ENCODE measurements at regions not wholly inside any gene's neighbourhood (a gene's known extent, or its start where the extent isn't known, plus 50 kb on each side); places are given as distances from the start of the nearest gene placed in this dataset.
"Not testable (repeated sequence)": the region's sequence is repeated elsewhere in the genome, so short reads cannot be mapped to it uniquely, and the experiment has no call there.

GRCh38 chr10:31215052-31215451, 104.0 kb upstream of the ZEB1 start:
- intact Hi-C loops (cut with micrococcal nuclease) = no loop called here
- Mint-ChIP-seq H3K27me3 (ENCODE audit: low read depth) (peaks cover 2% of the 10 kb centered on the region), H3K36me3 (ENCODE audit: low read depth) (no peaks in the 10 kb centered on the region), H3K4me1 (ENCODE audit: low read depth) (no peaks in the 10 kb centered on the region), H3K9me3 (no peaks in the 10 kb centered on the region), H3K27ac (no peak overlapping the region), H3K4me3 (ENCODE audit: low read depth) (no peak overlapping the region)
- DNase-seq (ENCODE audit: low spot score) = no peak

DNA sequence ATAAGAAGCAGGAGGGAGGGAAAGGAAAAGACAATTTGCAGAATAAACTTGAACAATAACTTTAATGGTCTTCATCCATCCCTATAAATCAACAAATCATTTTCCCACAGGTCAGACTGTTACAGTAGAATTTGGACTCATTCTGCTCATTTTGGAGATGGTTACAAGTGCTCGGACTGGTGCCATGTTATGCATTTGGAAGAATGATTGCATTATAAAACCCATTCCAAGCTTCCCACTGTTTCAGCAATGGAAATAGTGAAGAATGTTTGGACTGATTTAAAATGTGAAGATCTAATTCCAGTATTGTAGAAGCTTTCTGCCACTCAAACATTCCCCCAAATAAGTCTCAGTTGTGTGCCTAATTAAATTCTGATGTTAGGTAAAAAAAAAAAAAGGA, 99.7 kb upstream of the ZEB1 start:
- Mint-ChIP-seq H3K4me1 (ENCODE audit: low read depth) (no peaks in the 10 kb centered on the region), H3K27ac (no peak overlapping the region), H3K9me3 (no peaks in the 10 kb centered on the region), H3K4me3 (ENCODE audit: low read depth) (no peak overlapping the region), H3K27me3 (ENCODE audit: low read depth) (peaks cover 9% of the 10 kb centered on the region), H3K36me3 (ENCODE audit: low read depth) (no peaks in the 10 kb centered on the region)
- DNase-seq (ENCODE audit: low spot score) = no peak
- intact Hi-C loops (cut with micrococcal nuclease) = no loop called here

DNA sequence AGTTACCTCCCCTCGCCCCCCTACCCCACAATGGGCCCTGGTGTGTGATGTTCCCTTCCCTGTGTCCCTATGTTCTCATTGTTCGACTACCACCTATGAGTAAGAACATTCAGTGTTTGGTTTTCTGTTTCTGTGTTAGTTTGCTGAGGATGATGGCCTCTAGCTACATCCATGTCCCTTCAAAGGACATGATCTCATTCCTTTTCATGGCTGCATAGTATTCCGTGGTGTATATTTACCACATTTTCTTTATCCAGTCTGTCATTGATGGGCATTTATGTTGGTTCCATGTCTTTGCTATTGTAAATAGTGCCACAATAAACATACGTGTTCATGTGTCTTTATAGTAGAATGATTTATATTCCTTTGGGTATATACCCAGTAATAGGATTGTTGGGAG, 90.2 kb upstream of the ZEB1 start:
- H3K27ac Mint-ChIP-seq; intact Hi-C loops (cut with micrococcal nuclease); DNase-seq (ENCODE audit: low spot score); H3K36me3 Mint-ChIP-seq (ENCODE audit: low read depth); H3K4me1 Mint-ChIP-seq (ENCODE audit: low read depth); H3K4me3 Mint-ChIP-seq (ENCODE audit: low read depth): not testable (repeated sequence)
- peaks cover 17% of the 10 kb centered on the region for H3K27me3 Mint-ChIP-seq (ENCODE audit: low read depth)
- H3K9me3 Mint-ChIP-seq = peaks cover 39% of the 10 kb centered on the region

- Mint-ChIP-seq H3K27me3 (ENCODE audit: low read depth) (peaks cover 14% of the 10 kb centered on the region), H3K4me3 (ENCODE audit: low read depth) (no peak overlapping the region), H3K4me1 (ENCODE audit: low read depth) (peaks cover 14% of the 10 kb centered on the region), H3K27ac (no peak overlapping the region), H3K36me3 (ENCODE audit: low read depth) (peaks cover under 1% of the 10 kb centered on the region), H3K9me3 (peaks cover 4% of the 10 kb centered on the region)
- DNase-seq (ENCODE audit: low spot score) = no peak
- intact Hi-C loops (cut with micrococcal nuclease) = no loop called here
These were observed 79.1 kb upstream of the ZEB1 start for GRCh38 chr10:31239961-31240360.

DNA sequence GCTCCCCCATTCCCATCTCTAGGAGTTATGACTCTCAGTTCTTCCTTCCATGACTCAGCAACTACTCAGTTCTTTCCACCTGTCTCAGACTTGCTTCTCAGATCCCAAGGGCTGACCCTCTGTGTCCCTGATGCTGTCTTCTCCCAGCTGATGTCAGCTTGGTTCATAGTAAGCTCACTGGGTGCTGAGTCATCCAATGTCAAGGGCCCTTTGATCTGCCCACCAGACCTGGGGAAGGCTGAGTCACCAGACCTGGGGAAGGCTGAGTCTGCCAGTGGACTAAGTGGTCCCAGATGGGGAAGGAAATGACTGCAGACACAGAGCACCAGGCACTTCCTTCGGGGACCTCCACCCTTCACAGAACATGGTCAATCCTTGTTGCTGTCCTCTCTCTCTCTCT, 76.1 kb upstream of the ZEB1 start:
- Mint-ChIP-seq H3K36me3 (ENCODE audit: low read depth) (no peaks in the 10 kb centered on the region), H3K9me3 (no peaks in the 10 kb centered on the region), H3K27ac (no peak overlapping the region), H3K27me3 (ENCODE audit: low read depth) (peaks cover 13% of the 10 kb centered on the region), H3K4me3 (ENCODE audit: low read depth) (no peak overlapping the region), H3K4me1 (ENCODE audit: low read depth) (peaks cover 14% of the 10 kb centered on the region)
- no peak for DNase-seq (ENCODE audit: low spot score)
- intact Hi-C loops (cut with micrococcal nuclease) = no loop called here

- H3K27ac Mint-ChIP-seq; DNase-seq (ENCODE audit: low spot score); H3K9me3 Mint-ChIP-seq; H3K4me3 Mint-ChIP-seq (ENCODE audit: low read depth); H3K4me1 Mint-ChIP-seq (ENCODE audit: low read depth); intact Hi-C loops (cut with micrococcal nuclease); H3K36me3 Mint-ChIP-seq (ENCODE audit: low read depth): not testable (repeated sequence)
- H3K27me3 Mint-ChIP-seq (ENCODE audit: low read depth) = peaks cover 29% of the 10 kb centered on the region
These were observed 67.9 kb upstream of the ZEB1 start for GRCh38 chr10:31251118-31251517.

DNA sequence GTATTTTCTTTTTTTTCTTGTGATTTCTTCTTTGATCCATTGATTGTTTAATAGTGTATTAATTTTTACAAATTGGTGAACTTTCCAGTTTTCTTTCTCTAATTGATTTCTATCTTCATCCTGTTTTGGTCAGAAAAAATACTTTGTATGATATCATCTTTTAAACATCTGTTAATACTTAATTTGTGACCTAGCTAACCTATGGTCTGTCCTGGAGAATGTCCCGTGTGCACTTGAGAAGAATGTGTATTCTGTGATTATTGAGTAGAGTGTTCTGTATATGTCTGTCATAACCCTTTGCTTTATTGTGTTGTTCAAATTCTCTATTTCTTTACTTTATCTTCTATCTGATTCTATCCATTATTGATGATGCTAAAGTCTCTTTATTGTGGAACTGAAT, 65.8 kb upstream of the ZEB1 start:
- H3K27me3 Mint-ChIP-seq (ENCODE audit: low read depth) = peaks cover 35% of the 10 kb centered on the region
- H3K4me3 Mint-ChIP-seq (ENCODE audit: low read depth) = no peak overlapping the region
- no peaks in the 10 kb centered on the region for H3K36me3 Mint-ChIP-seq (ENCODE audit: low read depth)
- no peak for DNase-seq (ENCODE audit: low spot score)
- no peaks in the 10 kb centered on the region for H3K9me3 Mint-ChIP-seq
- no peak overlapping the region for H3K27ac Mint-ChIP-seq
- H3K4me1 Mint-ChIP-seq (ENCODE audit: low read depth) = no peaks in the 10 kb centered on the region
- intact Hi-C loops (cut with micrococcal nuclease) = no loop called here

GRCh38 chr10:31261511-31262311, 57.3 kb upstream of the ZEB1 start:
- H3K9me3 Mint-ChIP-seq = no peaks in the 10 kb centered on the region
- no peak overlapping the region for H3K27ac Mint-ChIP-seq
- H3K4me1 Mint-ChIP-seq (ENCODE audit: low read depth) = no peaks in the 10 kb centered on the region
- H3K4me3 Mint-ChIP-seq (ENCODE audit: low read depth) = no peak overlapping the region
- peaks cover 13% of the 10 kb centered on the region for H3K27me3 Mint-ChIP-seq (ENCODE audit: low read depth)
- H3K36me3 Mint-ChIP-seq (ENCODE audit: low read depth) = no peaks in the 10 kb centered on the region
- intact Hi-C loops (cut with micrococcal nuclease) = no loop called here
- no peak for DNase-seq (ENCODE audit: low spot score)

DNA sequence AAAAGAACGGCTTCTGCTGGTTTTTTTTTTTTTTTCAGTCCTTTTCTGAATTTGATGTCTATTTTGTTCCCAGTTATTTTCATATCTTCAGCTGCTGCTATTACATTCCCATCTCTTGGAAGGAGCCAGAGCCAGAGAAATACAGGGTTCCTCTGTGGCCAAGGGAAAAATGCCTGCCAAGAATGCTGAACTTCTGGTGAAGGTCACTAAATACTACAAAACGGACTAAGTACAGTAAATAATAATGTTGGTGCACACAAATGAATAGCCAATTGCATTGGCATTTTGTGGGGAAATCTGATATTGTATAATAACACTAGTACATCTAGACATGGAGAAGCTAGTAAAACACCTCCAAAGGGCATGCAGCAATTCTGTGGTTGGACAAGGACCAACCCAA, 56.3 kb upstream of the ZEB1 start:
- H3K9me3 Mint-ChIP-seq = no peaks in the 10 kb centered on the region
- intact Hi-C loops (cut with micrococcal nuclease) = no loop called here
- H3K4me3 Mint-ChIP-seq (ENCODE audit: low read depth) = no peak overlapping the region
- H3K36me3 Mint-ChIP-seq (ENCODE audit: low read depth) = no peaks in the 10 kb centered on the region
- no peak overlapping the region for H3K27ac Mint-ChIP-seq
- no peak for DNase-seq (ENCODE audit: low spot score)
- peaks cover 11% of the 10 kb centered on the region for H3K27me3 Mint-ChIP-seq (ENCODE audit: low read depth)
- H3K4me1 Mint-ChIP-seq (ENCODE audit: low read depth) = no peaks in the 10 kb centered on the region

DNA sequence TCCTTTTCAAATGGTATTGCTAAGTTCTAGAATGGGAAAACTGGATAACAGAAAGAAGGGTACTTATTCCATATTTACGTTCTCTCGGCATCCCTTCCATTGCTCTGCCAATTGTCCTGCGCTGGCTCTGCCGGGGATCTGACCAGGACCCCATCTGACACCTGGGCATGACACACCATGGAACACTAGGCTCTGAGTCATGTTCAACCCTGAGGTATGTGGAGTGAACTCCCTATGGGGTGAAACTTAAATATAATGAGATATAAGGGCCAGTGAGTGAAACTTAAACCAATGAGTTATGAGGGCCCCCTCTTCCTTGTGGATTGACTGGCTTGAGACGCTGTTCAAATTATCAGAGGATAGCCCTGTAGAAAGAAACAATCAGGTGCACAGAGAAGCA, 55.1 kb upstream of the ZEB1 start:
- H3K4me1 Mint-ChIP-seq (ENCODE audit: low read depth) = no peaks in the 10 kb centered on the region
- no peaks in the 10 kb centered on the region for H3K9me3 Mint-ChIP-seq
- DNase-seq (ENCODE audit: low spot score) = no peak
- H3K4me3 Mint-ChIP-seq (ENCODE audit: low read depth) = no peak overlapping the region
- no peak overlapping the region for H3K27ac Mint-ChIP-seq
- H3K27me3 Mint-ChIP-seq (ENCODE audit: low read depth) = peaks cover 5% of the 10 kb centered on the region
- intact Hi-C loops (cut with micrococcal nuclease) = no loop called here
- no peaks in the 10 kb centered on the region for H3K36me3 Mint-ChIP-seq (ENCODE audit: low read depth)

GRCh38 chr10:31268444-31269303, 50.3 kb upstream of the ZEB1 start:
- no peak overlapping the region for H3K27ac Mint-ChIP-seq
- no peaks in the 10 kb centered on the region for H3K4me1 Mint-ChIP-seq (ENCODE audit: low read depth)
- no peak overlapping the region for H3K4me3 Mint-ChIP-seq (ENCODE audit: low read depth)
- peaks cover 10% of the 10 kb centered on the region for H3K9me3 Mint-ChIP-seq
- H3K36me3 Mint-ChIP-seq (ENCODE audit: low read depth) = no peaks in the 10 kb centered on the region
- no peak for DNase-seq (ENCODE audit: low spot score)
- intact Hi-C loops (cut with micrococcal nuclease) = no loop called here
- H3K27me3 Mint-ChIP-seq (ENCODE audit: low read depth) = peaks cover 2% of the 10 kb centered on the region

Data from activated T-helper 2 cell treated with anti-CD3 and anti-CD28 coated beads, Interferon-gamma antibody, Interleukin-2, Interleukin-4, amounts not matched to agents 10 μg/mL and 5 μg/mL and 100 μg/mL, durations not matched to agents 14 hours and 24 hours and 36 hours (primary cell).